PC-9 (cell line): ENCODE measurements at regions not wholly inside any gene's neighbourhood (a gene's known extent, or its start where the extent isn't known, plus 50 kb on each side); places are given as distances from the start of the nearest gene placed in this dataset.
A peak's percentile ranks its signal among the peaks of the same experiment; 100 is the strongest.

Experiments used
- BruUV-seq: library from RNA; stranded (reverse); fragments of 400-500 nt; replicated peaks from 2 replicates; lab custom pipeline; 2021; lab: Mats Ljungman, UMichigan
- CTCF ChIA-PET: fragments of 300-600 bp; sonication (Branson Sonifier 250); formaldehyde crosslinking; loops from one replicate; lab custom pipeline; 2022; ENCODE audit warnings: antibody characterized with exemption; lab: Charles Lee
- POLR2A ChIA-PET: fragments of 300-600 bp; sonication (Branson Sonifier 250); formaldehyde crosslinking; loops from one replicate; lab custom pipeline; 2022; ENCODE audit warnings: antibody characterized with exemption; ENCODE audit not compliant: unreplicated experiment; lab: Charles Lee
- DNase-seq, 2 experiments: peaks; one replicate each; pipeline versions ENCODE4 v3.0.0 to v3.0.0-alpha.2; 2015 to 2022; ENCODE audit warnings: mixed read lengths in 1 of 2
- H2AFZ ChIP-seq: fragments of 200-600 bp; sonication (generic); 2 replicates; pipeline ENCODE4 v1.8.1; 2017; ENCODE audit warnings: antibody characterized with exemption
- H3F3A ChIP-seq: fragments of 200-600 bp; sonication (generic); 2 replicates; pipeline ENCODE4 v1.8.1; 2017; ENCODE audit warnings: antibody characterized with exemption, mild to moderate bottlenecking, low read depth; ENCODE audit not compliant: insufficient read depth
- H3K27ac ChIP-seq: fragments of 200-600 bp; sonication (generic); 2 replicates; pipeline ENCODE4 v1.6.1; 2016; ENCODE audit warnings: mixed run types
- H3K27me3 ChIP-seq: fragments of 200-600 bp; sonication (generic); 2 replicates; pipeline ENCODE4 v1.6.1; 2016; ENCODE audit warnings: low read depth, mixed run types; ENCODE audit not compliant: insufficient read depth
- H3K36me3 ChIP-seq: fragments of 200-600 bp; sonication (generic); 2 replicates; pipeline ENCODE4 v1.6.1; 2016; ENCODE audit warnings: low read depth, mixed run types
- H3K4me1 ChIP-seq: fragments of 200-600 bp; sonication (generic); replicated peaks from 2 replicates; pipeline ENCODE4 v1.6.1; 2016; ENCODE audit warnings: mixed run types; ENCODE audit not compliant: insufficient read depth
- H3K4me2 ChIP-seq: fragments of 200-600 bp; sonication (generic); 2 replicates; pipeline ENCODE4 v1.6.1; 2017; ENCODE audit warnings: mixed run types
- H3K4me3 ChIP-seq: fragments of 200-600 bp; sonication (generic); 2 replicates; pipeline ENCODE4 v1.6.1; 2016; ENCODE audit warnings: mixed run types
- H3K79me2 ChIP-seq: fragments of 200-600 bp; sonication (generic); 2 replicates; pipeline ENCODE4 v1.6.1; 2017; ENCODE audit warnings: low read depth, mixed run types
- H3K9me2 ChIP-seq: fragments of 200-600 bp; sonication (generic); 2 replicates; pipeline ENCODE4 v1.8.1; 2017; ENCODE audit warnings: mild to moderate bottlenecking; ENCODE audit not compliant: insufficient read depth
- H3K9me3 ChIP-seq: fragments of 200-600 bp; sonication (generic); 2 replicates; pipeline ENCODE4 v1.8.1; 2016; ENCODE audit warnings: low read depth; ENCODE audit not compliant: insufficient read depth
- H4K20me1 ChIP-seq: fragments of 200-600 bp; sonication (generic); 2 replicates; pipeline ENCODE4 v1.8.1; 2017; ENCODE audit not compliant: insufficient read depth
- CTCF ChIP-seq: fragments of 200-600 bp; sonication (generic); conservative IDR thresholded peaks from 2 replicates; pipeline ENCODE4 v1.6.1; 2017; ENCODE audit warnings: mixed run types, antibody characterized with exemption, mild to moderate bottlenecking, moderate library complexity
- EZH2 ChIP-seq: fragments of 200-600 bp; sonication (generic); IDR thresholded peaks from 2 replicates; pipeline ENCODE4 v1.8.0; 2017; ENCODE audit warnings: antibody characterized with exemption, low read depth
- intact Hi-C: fragments of 100-400 bp; cut with micrococcal nuclease; formaldehyde crosslinking; loops from one replicate; pipeline ENCODE4 v1.10.0; 2022; ENCODE audit not compliant: unreplicated experiment

GRCh38 chr18:8997634-8998033 is 104.9 kb upstream of the NDUFV2 start:
- ChIA-PET CTCF (no interaction called here), POLR2A (no interaction called here)
- no peak overlapping the region for H3K4me3 ChIP-seq
- H2AFZ ChIP-seq = no peak overlapping the region
- intact Hi-C loops = no loop called here
- no peak overlapping the region for H3K27ac ChIP-seq
- H3K36me3 ChIP-seq = no peaks in the 10 kb centered on the region
- no peaks in the 10 kb centered on the region for H3K79me2 ChIP-seq
- peaks cover 6% of the 10 kb centered on the region; the same call in 1 of the 2 replicates for H3K9me3 ChIP-seq
- H3K4me1 ChIP-seq = peaks cover 27% of the 10 kb centered on the region
- no peak overlapping the region for H3K4me2 ChIP-seq
- DNase-seq = no peak
- no peaks in the 10 kb centered on the region; the same call in 1 of the 2 replicates for H4K20me1 ChIP-seq
- no peaks in the 10 kb centered on the region for H3K27me3 ChIP-seq
- H3F3A ChIP-seq = peaks cover 20% of the 10 kb centered on the region
- no TSS peak for BruUV-seq
- TF ChIP-seq CTCF = no peak
- TF ChIP-seq EZH2 = no peak
- no peaks in the 10 kb centered on the region for H3K9me2 ChIP-seq

- CTCF ChIA-PET = interaction anchor here (0.5 kb wide), 2 partner anchors 24 to 59 kb away, joined by 3 read pairs; no protein-coding TSS in a partner anchor
- POLR2A ChIA-PET = interaction anchor here (0.6 kb wide), 1 partner anchor 528 kb away, joined by 3 read pairs; no protein-coding TSS in a partner anchor
Measured at GRCh38 chr18:8998481-8999217, 103.8 kb upstream of the NDUFV2 start.

GRCh38 chr18:8999872-9000271 is 102.6 kb upstream of the NDUFV2 start:
- Histone ChIP-seq H3K9me2 (no peaks in the 10 kb centered on the region), H3K4me2 (no peak overlapping the region), H3K27me3 (no peaks in the 10 kb centered on the region), H3K4me3 (no peak overlapping the region), H2AFZ (no peak overlapping the region), H3K79me2 (no peaks in the 10 kb centered on the region), H3F3A (peaks cover 20% of the 10 kb centered on the region), H4K20me1 (no peaks in the 10 kb centered on the region; the same call in 1 of the 2 replicates), H3K9me3 (peaks cover 6% of the 10 kb centered on the region; the same call in 1 of the 2 replicates), H3K4me1 (peaks cover 27% of the 10 kb centered on the region), H3K27ac (no peak overlapping the region), H3K36me3 (no peaks in the 10 kb centered on the region)
- no peak for DNase-seq
- CTCF ChIA-PET = interaction anchor here (0.6 kb wide), 1 partner anchor 18 kb away, joined by 3 read pairs; no protein-coding TSS in a partner anchor
- no peak for TF ChIP-seq EZH2
- TF ChIP-seq CTCF = no peak
- BruUV-seq = no TSS peak
- POLR2A ChIA-PET = interaction anchor here (0.5 kb wide), 1 partner anchor 516 kb away, joined by 3 read pairs; no protein-coding TSS in a partner anchor
- intact Hi-C loops = no loop called here

More at GRCh38 chr18:8998481-8999217, 103.8 kb upstream of the NDUFV2 start:
- no TSS peak for BruUV-seq
- intact Hi-C loops = no loop called here
- Histone ChIP-seq H2AFZ (no peak overlapping the region), H3K79me2 (no peaks in the 10 kb centered on the region), H3K4me3 (no peak overlapping the region), H3F3A (peaks cover 20% of the 10 kb centered on the region), H4K20me1 (no peaks in the 10 kb centered on the region; the same call in 1 of the 2 replicates), H3K9me3 (peaks cover 6% of the 10 kb centered on the region; the same call in 1 of the 2 replicates), H3K36me3 (no peaks in the 10 kb centered on the region), H3K4me1 (peaks cover 27% of the 10 kb centered on the region), H3K4me2 (peak overlapping the region; percentile 15), H3K27ac (peak overlapping the region; percentile 24; the same call in 1 of the 2 replicates), H3K9me2 (no peaks in the 10 kb centered on the region), H3K27me3 (no peaks in the 10 kb centered on the region)
- TF ChIP-seq EZH2 = no peak
- TF ChIP-seq CTCF = no peak
- DNase-seq = peak in 1 of 2 experiments; percentile 67
